OCI-LY3 (cell line): ENCODE measurements at regions not wholly inside any gene's neighbourhood (a gene's known extent, or its start where the extent isn't known, plus 50 kb on each side); places are given as distances from the start of the nearest gene placed in this dataset.

ENCODE experiments used
- EZH2phosphoT487 ChIP-seq: fragments of 200-600 bp; shearing (Covaris generic); IDR thresholded peaks from 2 replicates; pipeline ENCODE4 v1.6.1; 2018; ENCODE audit warnings: antibody characterized with exemption, mixed run types, low read depth
- TF ChIP-seq, protein P1 (sequence below): fragments of 200-600, 300-600 bp; sonication (generic); IDR thresholded peaks from 2 replicates; pipeline ENCODE4 v1.5.1; 2014; ENCODE audit warnings: antibody characterized with exemption, low read length, low read depth

DNA sequence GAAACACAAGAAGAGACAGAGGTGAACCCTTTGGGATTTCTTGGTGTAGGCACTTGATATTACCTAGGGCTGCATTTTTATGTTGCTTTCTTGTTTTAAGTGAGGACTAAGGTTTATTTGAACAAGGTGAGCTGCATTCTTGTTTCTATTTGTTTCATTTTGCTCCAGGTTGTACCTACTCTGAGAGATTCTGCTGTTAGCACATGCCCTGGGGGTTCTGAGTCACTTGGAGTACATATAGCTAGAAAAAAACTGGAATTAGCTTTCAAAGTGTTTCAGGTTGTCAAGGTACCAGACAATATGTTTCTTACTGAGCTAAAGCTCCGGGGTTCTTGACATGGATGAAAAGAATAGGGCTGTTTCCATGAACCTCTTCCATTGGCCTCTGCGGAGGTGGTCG is 299.4 kb downstream of the ICE1 start:
- TF ChIP-seq, protein P1, sequence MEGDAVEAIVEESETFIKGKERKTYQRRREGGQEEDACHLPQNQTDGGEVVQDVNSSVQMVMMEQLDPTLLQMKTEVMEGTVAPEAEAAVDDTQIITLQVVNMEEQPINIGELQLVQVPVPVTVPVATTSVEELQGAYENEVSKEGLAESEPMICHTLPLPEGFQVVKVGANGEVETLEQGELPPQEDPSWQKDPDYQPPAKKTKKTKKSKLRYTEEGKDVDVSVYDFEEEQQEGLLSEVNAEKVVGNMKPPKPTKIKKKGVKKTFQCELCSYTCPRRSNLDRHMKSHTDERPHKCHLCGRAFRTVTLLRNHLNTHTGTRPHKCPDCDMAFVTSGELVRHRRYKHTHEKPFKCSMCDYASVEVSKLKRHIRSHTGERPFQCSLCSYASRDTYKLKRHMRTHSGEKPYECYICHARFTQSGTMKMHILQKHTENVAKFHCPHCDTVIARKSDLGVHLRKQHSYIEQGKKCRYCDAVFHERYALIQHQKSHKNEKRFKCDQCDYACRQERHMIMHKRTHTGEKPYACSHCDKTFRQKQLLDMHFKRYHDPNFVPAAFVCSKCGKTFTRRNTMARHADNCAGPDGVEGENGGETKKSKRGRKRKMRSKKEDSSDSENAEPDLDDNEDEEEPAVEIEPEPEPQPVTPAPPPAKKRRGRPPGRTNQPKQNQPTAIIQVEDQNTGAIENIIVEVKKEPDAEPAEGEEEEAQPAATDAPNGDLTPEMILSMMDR: no peak
- no peak for TF ChIP-seq EZH2phosphoT487
